SU-DHL-6 (cell line): ENCODE measurements at regions not wholly inside any gene's neighbourhood (a gene's known extent, or its start where the extent isn't known, plus 50 kb on each side); places are given as distances from the start of the nearest gene placed in this dataset.

Experiments
- H2AFZ ChIP-seq: fragments of 200-600 bp; sonication (generic); 2 replicates; pipeline ENCODE4 v1.6.1; 2014; ENCODE audit warnings: low read depth, mild to moderate bottlenecking, moderate library complexity, mixed read lengths, antibody characterized with exemption, low read length; ENCODE audit not compliant: severe bottlenecking
- H3F3A ChIP-seq: fragments of 200-600 bp; shearing (Covaris generic); 2 replicates; pipeline ENCODE4 v1.6.0; 2016; ENCODE audit warnings: antibody characterized with exemption, mild to moderate bottlenecking; ENCODE audit not compliant: insufficient read depth
- H3K27ac ChIP-seq: fragments of 200-600 bp; sonication (generic); 2 replicates; pipeline ENCODE4 v1.5.1; 2016; ENCODE audit warnings: low read depth, mild to moderate bottlenecking, low read length, moderate library complexity, mixed read lengths
- H3K27me3 ChIP-seq: fragments of 200-600 bp; sonication (generic), shearing (Covaris generic); 2 replicates; pipeline ENCODE4 v1.6.0; 2014; ENCODE audit warnings: mild to moderate bottlenecking, low read length
- H3K36me3 ChIP-seq: fragments of 200-600 bp; sonication (generic); 2 replicates; pipeline ENCODE4 v1.6.1; 2014; ENCODE audit warnings: mild to moderate bottlenecking, low read length, mixed read lengths
- H3K4me2 ChIP-seq: fragments of 300-600, 200-600 bp; shearing (Covaris generic), sonication (generic); 2 replicates; pipeline ENCODE4 v1.6.0; 2014; ENCODE audit warnings: low read length, low read depth, mild to moderate bottlenecking; ENCODE audit not compliant: poor library complexity, severe bottlenecking
- H3K4me3 ChIP-seq: fragments of 200-600 bp; sonication (generic); 2 replicates; pipeline ENCODE4 v1.5.1; 2014; ENCODE audit warnings: antibody characterized with exemption, low read length, mild to moderate bottlenecking, mixed read lengths; ENCODE audit not compliant: insufficient read depth, poor library complexity, severe bottlenecking
- H3K79me2 ChIP-seq: fragments of 200-600 bp; sonication (generic); 2 replicates; pipeline ENCODE4 v1.6.1; 2014; ENCODE audit warnings: mild to moderate bottlenecking, low read length, moderate library complexity; ENCODE audit not compliant: insufficient read depth
- H3K9ac ChIP-seq: fragments of 200-600 bp; sonication (generic); 2 replicates; pipeline ENCODE4 v1.7.0; 2014; ENCODE audit warnings: mild to moderate bottlenecking, low read length
- H3K9me2 ChIP-seq: fragments of 200-600 bp; sonication (generic); replicated peaks from 2 replicates; pipeline ENCODE4 v1.6.1; 2014; ENCODE audit warnings: low read length; ENCODE audit not compliant: insufficient read depth
- H3K9me3 ChIP-seq: fragments of 200-600 bp; sonication (generic); 2 replicates; pipeline ENCODE4 v1.6.1; 2014; ENCODE audit warnings: low read length, mixed read lengths; ENCODE audit not compliant: insufficient read depth
- H4K20me1 ChIP-seq: fragments of 200-600 bp; sonication (generic); 2 replicates; pipeline ENCODE4 v1.6.1; 2014; ENCODE audit warnings: low read depth, mild to moderate bottlenecking, antibody characterized with exemption, low read length, moderate library complexity, mixed read lengths
- EZH2phosphoT487 ChIP-seq: fragments of 200-600 bp; sonication (generic), shearing (Covaris generic); conservative IDR thresholded peaks from 2 replicates; pipeline ENCODE4 v1.6.1; 2018; ENCODE audit warnings: mild to moderate bottlenecking, antibody characterized with exemption, low read length, moderate library complexity, mixed read lengths
- TF ChIP-seq, protein P1 (sequence below): fragments of 200-600 bp; sonication (generic); IDR thresholded peaks from one replicate; pipeline ENCODE4 v1.5.1; 2017; ENCODE audit warnings: antibody characterized with exemption, mild to moderate bottlenecking, low read length, moderate library complexity; ENCODE audit not compliant: insufficient read depth, poor library complexity, severe bottlenecking

DNA sequence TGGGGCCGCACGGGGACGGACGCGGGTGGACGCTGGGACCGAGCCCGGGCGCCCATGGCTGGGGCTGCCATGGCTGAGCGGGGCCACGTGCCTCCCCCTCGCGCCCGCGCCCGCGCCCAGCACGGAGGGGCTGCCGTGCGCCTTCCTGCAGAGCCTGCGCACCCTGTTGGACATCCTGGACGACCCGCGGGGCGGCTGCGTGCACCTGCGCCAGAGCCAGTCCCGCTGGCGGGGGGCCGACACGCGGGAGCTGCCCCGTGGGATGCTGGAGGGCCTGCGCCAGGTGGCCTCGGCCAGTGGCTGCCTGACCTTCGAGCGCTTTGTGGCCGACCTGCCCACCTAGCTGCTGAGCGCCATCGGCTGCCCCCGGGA is 72.5 kb upstream of the KCTD7 start:
- no peak overlapping the region for H3K4me3 ChIP-seq
- H3K4me2 ChIP-seq, result no peak overlapping the region
- no peak overlapping the region for H2AFZ ChIP-seq
- H3K9me3 ChIP-seq, result no peaks in the 10 kb centered on the region
- H3F3A ChIP-seq, result peaks cover 6% of the 10 kb centered on the region; the same call in 1 of the 2 replicates
- no peaks in the 10 kb centered on the region for H3K27me3 ChIP-seq
- peaks cover 35% of the 10 kb centered on the region for H3K79me2 ChIP-seq
- H3K9me2 ChIP-seq, result no peaks in the 10 kb centered on the region
- no peak overlapping the region for H3K27ac ChIP-seq
- TF ChIP-seq, protein P1, sequence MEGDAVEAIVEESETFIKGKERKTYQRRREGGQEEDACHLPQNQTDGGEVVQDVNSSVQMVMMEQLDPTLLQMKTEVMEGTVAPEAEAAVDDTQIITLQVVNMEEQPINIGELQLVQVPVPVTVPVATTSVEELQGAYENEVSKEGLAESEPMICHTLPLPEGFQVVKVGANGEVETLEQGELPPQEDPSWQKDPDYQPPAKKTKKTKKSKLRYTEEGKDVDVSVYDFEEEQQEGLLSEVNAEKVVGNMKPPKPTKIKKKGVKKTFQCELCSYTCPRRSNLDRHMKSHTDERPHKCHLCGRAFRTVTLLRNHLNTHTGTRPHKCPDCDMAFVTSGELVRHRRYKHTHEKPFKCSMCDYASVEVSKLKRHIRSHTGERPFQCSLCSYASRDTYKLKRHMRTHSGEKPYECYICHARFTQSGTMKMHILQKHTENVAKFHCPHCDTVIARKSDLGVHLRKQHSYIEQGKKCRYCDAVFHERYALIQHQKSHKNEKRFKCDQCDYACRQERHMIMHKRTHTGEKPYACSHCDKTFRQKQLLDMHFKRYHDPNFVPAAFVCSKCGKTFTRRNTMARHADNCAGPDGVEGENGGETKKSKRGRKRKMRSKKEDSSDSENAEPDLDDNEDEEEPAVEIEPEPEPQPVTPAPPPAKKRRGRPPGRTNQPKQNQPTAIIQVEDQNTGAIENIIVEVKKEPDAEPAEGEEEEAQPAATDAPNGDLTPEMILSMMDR, result no peak
- H3K9ac ChIP-seq, result no peak overlapping the region
- H3K36me3 ChIP-seq, result peaks cover 12% of the 10 kb centered on the region; the same call in 1 of the 2 replicates
- no peaks in the 10 kb centered on the region; the same call in 1 of the 2 replicates for H4K20me1 ChIP-seq

DNA sequence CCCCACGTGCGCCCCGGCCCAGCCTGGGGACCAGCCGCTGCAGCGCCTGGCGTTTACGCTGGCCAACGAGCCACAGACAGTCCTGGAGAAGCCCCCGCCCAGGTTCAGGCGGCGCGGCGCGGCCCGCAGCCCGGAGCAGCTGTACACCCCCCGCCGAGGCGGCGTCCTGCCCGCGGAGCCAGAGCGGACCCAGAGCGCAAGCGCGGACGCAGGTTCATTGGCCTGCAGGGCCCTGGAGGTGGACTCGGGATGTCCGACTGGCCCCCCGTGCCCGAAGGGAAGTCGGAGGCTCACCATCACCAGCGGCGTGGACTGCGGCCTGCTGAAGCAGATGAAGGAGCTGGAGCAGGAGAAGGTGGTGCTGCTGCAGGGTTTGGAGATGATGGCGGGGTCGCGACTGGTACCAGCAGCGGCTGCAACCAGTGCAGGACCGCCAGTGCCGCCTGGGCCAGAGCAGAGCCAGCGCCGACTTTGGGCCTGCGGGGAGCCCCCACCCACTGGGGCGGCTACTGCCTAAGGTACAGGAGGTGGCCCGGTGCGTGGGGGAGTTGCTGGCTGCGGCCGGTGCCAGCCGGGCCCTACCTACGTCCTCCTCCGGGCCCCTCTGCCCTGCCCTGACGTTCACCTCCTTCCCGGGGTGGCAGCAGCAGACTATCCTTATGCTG is 72.0 kb upstream of the KCTD7 start:
- H2AFZ ChIP-seq, result no peak overlapping the region
- H3K27ac ChIP-seq, result no peak overlapping the region
- H3K36me3 ChIP-seq, result peaks cover 12% of the 10 kb centered on the region; the same call in 1 of the 2 replicates
- no peak overlapping the region for H3K4me3 ChIP-seq
- H3K4me2 ChIP-seq, result no peak overlapping the region
- TF ChIP-seq EZH2phosphoT487, result no peak
- TF ChIP-seq, protein P1, result no peak
- no peaks in the 10 kb centered on the region; the same call in 1 of the 2 replicates for H4K20me1 ChIP-seq
- H3K9me3 ChIP-seq, result no peaks in the 10 kb centered on the region
- H3K27me3 ChIP-seq, result no peaks in the 10 kb centered on the region
- H3K79me2 ChIP-seq, result peaks cover 41% of the 10 kb centered on the region
- peaks cover 6% of the 10 kb centered on the region; the same call in 1 of the 2 replicates for H3F3A ChIP-seq
- no peak overlapping the region for H3K9ac ChIP-seq
- H3K9me2 ChIP-seq, result no peaks in the 10 kb centered on the region

DNA sequence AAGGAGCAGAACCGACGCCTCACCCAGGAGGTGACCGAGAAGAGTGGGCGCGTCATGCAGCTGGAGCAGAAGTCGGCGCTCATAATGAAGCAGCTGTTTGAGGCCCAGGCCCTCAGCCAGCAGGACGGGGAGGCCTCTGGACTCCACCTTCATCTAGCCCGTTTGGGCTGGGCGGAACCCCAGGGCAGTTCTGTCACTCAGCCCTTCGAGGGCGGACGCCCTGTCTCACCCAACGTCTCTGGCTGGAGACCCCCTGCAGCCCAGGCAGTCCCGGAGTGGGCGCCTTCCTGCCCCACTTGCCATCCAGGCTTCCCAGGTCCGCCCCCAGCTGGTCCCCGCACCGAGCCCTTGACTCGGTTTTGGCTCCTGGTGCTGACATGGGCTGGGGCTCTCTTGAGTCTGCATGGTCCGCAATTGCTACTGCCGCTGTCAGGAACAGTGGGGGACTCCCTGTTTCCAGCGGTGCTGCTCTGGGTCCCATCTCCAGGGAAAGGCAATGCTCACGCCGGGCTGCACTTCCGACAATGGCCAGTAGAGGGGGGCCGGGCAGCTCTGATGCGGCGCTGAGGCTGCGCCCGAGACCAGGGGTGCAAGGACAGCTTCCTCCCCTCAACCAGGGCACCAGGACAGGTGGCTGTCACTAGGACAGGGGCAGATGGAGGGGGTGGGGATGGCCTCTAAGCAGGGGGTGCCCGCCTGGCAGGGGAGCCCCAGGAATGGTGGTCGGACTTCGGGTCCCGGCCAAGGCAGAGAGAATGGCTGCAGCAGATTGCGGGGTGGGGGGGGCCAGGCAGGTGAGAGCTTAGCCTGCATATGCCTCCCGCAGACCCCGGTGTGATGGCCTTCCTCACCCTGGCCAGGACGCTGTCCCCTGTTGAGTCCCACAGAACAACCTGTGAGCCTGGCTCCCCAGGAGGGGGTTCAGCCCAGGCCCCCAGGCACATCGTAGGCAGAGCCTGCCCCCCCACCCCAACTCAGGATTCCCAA is 71.2 kb upstream of the KCTD7 start:
- Histone ChIP-seq H3K36me3 (peaks cover 12% of the 10 kb centered on the region; the same call in 1 of the 2 replicates), H2AFZ (no peak overlapping the region), H3F3A (peaks cover 6% of the 10 kb centered on the region; the same call in 1 of the 2 replicates), H3K79me2 (peaks cover 46% of the 10 kb centered on the region), H3K27ac (no peak overlapping the region), H3K9me3 (no peaks in the 10 kb centered on the region), H3K9me2 (no peaks in the 10 kb centered on the region), H3K4me3 (no peak overlapping the region), H3K4me2 (no peak overlapping the region), H3K9ac (no peak overlapping the region), H3K27me3 (no peaks in the 10 kb centered on the region), H4K20me1 (no peaks in the 10 kb centered on the region; the same call in 1 of the 2 replicates)
- TF ChIP-seq EZH2phosphoT487, result no peak
- TF ChIP-seq, protein P1, result peak; percentile 99
